ENCODE measurements at regions not wholly inside any gene's neighbourhood (a gene's known extent, or its start where the extent isn't known, plus 50 kb on each side); places are given as distances from the start of the nearest gene placed in this dataset.
A peak's percentile ranks its signal among the peaks of the same experiment; 100 is the strongest.

DNA sequence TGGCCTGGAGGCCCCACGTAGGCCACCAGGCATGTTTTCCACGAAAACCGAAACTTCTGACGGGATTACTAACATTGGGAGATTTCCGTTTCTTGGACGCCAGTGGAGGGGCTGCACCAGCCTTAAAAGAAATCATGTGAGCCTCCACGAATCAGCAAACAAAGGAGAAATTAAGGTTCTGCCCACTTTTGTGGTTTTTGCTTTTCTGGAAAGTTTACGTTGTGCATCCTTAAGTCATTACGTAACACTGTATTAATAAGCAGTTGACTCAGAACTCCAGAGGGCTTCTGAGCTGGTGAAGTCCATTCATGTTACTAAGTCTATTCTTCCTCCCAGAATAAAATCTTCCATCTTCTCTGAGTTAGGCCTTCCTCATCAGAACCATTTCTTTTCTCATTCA is 168.5 kb downstream of the PSMG1 start:
- BruUV-seq (replicated peaks) = no TSS peak
- H3K27ac ChIP-seq (ENCODE audit: low read length) = no peak overlapping the region
- no peaks in the 10 kb centered on the region for H3K9me3 ChIP-seq (ENCODE audit: control insufficient read depth, insufficient read depth, low read depth, low read length)
- no peak for TF ChIP-seq POLR2AphosphoS5 (IDR thresholded peaks at IDR 0.05; ENCODE audit: low read depth, low read length)
- TF ChIP-seq, protein P1, sequence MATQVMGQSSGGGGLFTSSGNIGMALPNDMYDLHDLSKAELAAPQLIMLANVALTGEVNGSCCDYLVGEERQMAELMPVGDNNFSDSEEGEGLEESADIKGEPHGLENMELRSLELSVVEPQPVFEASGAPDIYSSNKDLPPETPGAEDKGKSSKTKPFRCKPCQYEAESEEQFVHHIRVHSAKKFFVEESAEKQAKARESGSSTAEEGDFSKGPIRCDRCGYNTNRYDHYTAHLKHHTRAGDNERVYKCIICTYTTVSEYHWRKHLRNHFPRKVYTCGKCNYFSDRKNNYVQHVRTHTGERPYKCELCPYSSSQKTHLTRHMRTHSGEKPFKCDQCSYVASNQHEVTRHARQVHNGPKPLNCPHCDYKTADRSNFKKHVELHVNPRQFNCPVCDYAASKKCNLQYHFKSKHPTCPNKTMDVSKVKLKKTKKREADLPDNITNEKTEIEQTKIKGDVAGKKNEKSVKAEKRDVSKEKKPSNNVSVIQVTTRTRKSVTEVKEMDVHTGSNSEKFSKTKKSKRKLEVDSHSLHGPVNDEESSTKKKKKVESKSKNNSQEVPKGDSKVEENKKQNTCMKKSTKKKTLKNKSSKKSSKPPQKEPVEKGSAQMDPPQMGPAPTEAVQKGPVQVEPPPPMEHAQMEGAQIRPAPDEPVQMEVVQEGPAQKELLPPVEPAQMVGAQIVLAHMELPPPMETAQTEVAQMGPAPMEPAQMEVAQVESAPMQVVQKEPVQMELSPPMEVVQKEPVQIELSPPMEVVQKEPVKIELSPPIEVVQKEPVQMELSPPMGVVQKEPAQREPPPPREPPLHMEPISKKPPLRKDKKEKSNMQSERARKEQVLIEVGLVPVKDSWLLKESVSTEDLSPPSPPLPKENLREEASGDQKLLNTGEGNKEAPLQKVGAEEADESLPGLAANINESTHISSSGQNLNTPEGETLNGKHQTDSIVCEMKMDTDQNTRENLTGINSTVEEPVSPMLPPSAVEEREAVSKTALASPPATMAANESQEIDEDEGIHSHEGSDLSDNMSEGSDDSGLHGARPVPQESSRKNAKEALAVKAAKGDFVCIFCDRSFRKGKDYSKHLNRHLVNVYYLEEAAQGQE (IDR thresholded peaks at IDR 0.05; ENCODE audit: insufficient read depth in 1 of 2, low read depth in 2 of 2, low read length in 1 of 2) = no peak
- DNase-seq (ENCODE audit: low read depth, low spot score) (no peak), ATAC-seq (no peak)
- no peak overlapping the region for H3K4me3 ChIP-seq (ENCODE audit: low read depth in 2 of 2, low read length in 2 of 2)
- H3K27me3 ChIP-seq (ENCODE audit: control insufficient read depth, insufficient read depth, low read length) = no peaks in the 10 kb centered on the region
- no peaks in the 10 kb centered on the region for H3K4me1 ChIP-seq (ENCODE audit: control insufficient read depth, insufficient read depth, low read length)
- in situ Hi-C loops (cut with HindIII; ENCODE audit: low pct_unique_long_range_greater_than_20kb, low sequenced_read_pairs) (no loop called here), intact Hi-C loops (cut with micrococcal nuclease; ENCODE audit: unreplicated experiment) (no loop called here)
- ChIA-PET POLR2A (no interaction called here), CTCF (no interaction called here)
- H3K36me3 ChIP-seq (ENCODE audit: control insufficient read depth, insufficient read depth, low read length) = no peaks in the 10 kb centered on the region

DNA sequence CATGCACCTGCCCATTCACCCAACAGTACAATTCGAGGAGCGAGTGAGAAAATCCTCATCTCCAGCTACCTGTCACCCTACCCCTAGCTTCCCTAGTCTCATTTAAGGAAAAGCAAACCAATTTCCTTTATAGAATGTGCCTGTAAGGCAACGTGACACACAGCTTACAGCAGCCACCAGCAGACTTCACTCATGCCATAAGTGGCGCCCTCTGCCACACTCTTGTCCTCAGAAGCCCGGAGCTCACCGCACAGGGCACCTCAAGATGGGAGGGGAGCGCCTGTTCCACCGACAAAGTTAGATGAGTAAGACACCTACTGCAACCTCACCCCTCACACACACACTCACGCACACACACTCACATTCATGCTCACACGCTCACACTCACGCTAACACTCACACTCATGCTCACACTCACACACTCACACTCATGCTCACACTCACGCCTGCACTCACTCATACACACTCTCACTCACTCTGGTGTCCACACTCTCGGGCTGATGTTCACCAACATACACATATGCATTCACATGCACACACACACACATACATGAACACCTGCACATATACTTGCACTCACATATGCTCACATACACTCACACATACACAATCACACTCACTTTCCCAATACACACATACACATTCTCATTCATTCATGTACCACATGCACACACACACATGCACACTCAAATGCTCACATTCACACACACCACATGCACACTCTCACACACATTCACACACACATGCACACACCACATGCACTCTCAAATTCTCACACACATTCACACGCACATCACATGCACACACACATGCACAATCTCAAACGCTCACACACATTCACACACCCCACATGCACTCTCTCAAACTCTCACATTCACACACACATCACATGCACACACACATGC is 170.7 kb downstream of the PSMG1 start:
- ChIA-PET CTCF (no interaction called here), POLR2A (no interaction called here)
- Histone ChIP-seq H3K27ac (ENCODE audit: low read length) (no peak overlapping the region), H3K36me3 (ENCODE audit: control insufficient read depth, insufficient read depth, low read length) (no peaks in the 10 kb centered on the region), H3K4me3 (ENCODE audit: low read depth in 2 of 2, low read length in 2 of 2) (no peak overlapping the region), H3K9me3 (ENCODE audit: control insufficient read depth, insufficient read depth, low read depth, low read length) (no peaks in the 10 kb centered on the region), H3K27me3 (ENCODE audit: control insufficient read depth, insufficient read depth, low read length) (no peaks in the 10 kb centered on the region), H3K4me1 (ENCODE audit: control insufficient read depth, insufficient read depth, low read length) (no peaks in the 10 kb centered on the region)
- in situ Hi-C loops (cut with HindIII; ENCODE audit: low pct_unique_long_range_greater_than_20kb, low sequenced_read_pairs) = no loop called here
- intact Hi-C loops (cut with micrococcal nuclease; ENCODE audit: unreplicated experiment) = no loop called here
- no TSS peak for BruUV-seq (replicated peaks)
- DNase-seq (ENCODE audit: low read depth, low spot score) (no peak), ATAC-seq (0 out of 2 replicates have a peak, but pooled peaks have one; percentile 60)
- TF ChIP-seq, protein P1 (IDR thresholded peaks at IDR 0.05; ENCODE audit: insufficient read depth in 1 of 2, low read depth in 2 of 2, low read length in 1 of 2) = no peak
- TF ChIP-seq, protein P2, sequence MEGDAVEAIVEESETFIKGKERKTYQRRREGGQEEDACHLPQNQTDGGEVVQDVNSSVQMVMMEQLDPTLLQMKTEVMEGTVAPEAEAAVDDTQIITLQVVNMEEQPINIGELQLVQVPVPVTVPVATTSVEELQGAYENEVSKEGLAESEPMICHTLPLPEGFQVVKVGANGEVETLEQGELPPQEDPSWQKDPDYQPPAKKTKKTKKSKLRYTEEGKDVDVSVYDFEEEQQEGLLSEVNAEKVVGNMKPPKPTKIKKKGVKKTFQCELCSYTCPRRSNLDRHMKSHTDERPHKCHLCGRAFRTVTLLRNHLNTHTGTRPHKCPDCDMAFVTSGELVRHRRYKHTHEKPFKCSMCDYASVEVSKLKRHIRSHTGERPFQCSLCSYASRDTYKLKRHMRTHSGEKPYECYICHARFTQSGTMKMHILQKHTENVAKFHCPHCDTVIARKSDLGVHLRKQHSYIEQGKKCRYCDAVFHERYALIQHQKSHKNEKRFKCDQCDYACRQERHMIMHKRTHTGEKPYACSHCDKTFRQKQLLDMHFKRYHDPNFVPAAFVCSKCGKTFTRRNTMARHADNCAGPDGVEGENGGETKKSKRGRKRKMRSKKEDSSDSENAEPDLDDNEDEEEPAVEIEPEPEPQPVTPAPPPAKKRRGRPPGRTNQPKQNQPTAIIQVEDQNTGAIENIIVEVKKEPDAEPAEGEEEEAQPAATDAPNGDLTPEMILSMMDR (IDR thresholded peaks at IDR 0.05) = no peak
- no peak for TF ChIP-seq TCF7L2 (IDR thresholded peaks at IDR 0.05; ENCODE audit: low read depth, low read length)
- no peak for TF ChIP-seq POLR2AphosphoS5 (IDR thresholded peaks at IDR 0.05; ENCODE audit: low read depth, low read length)
- TF ChIP-seq SIN3A (IDR thresholded peaks at IDR 0.05; ENCODE audit: borderline replicate concordance, insufficient read depth, low read depth, low read length) = no peak
